Tibial nerve (tissue), 4 donors: ENCODE measurements at regions not wholly inside any gene's neighbourhood (a gene's known extent, or its start where the extent isn't known, plus 50 kb on each side); places are given as distances from the start of the nearest gene placed in this dataset.

Experiments
- EP300 ChIP-seq, 2 donors: sonication (generic); formaldehyde crosslinking; IDR thresholded peaks; one replicate each; pipeline ENCODE4 v1.6.1; 2017; ENCODE audit warnings: antibody characterized with exemption in 2 of 2, mild to moderate bottlenecking in 1 of 2
- POLR2A ChIP-seq, 2 donors: fragments of 450-650 bp; IDR thresholded peaks; one replicate each; pipeline ENCODE4 v1.6.1; 2017; ENCODE audit warnings: antibody characterized with exemption in 2 of 2, mild to moderate bottlenecking in 2 of 2, moderate library complexity in 2 of 2
- TF ChIP-seq, protein P1 (sequence below), 5 experiments: fragments of 200-600 bp in 3 of 5; fragments of 450-650 bp in 2 of 5; sonication (generic) in 3 of 5; IDR thresholded peaks; one replicate each; pipeline ENCODE4 v1.5.1; 2016 to 2019; ENCODE audit warnings: antibody characterized with exemption in 5 of 5, mild to moderate bottlenecking in 3 of 5, moderate library complexity in 2 of 5

DNA sequence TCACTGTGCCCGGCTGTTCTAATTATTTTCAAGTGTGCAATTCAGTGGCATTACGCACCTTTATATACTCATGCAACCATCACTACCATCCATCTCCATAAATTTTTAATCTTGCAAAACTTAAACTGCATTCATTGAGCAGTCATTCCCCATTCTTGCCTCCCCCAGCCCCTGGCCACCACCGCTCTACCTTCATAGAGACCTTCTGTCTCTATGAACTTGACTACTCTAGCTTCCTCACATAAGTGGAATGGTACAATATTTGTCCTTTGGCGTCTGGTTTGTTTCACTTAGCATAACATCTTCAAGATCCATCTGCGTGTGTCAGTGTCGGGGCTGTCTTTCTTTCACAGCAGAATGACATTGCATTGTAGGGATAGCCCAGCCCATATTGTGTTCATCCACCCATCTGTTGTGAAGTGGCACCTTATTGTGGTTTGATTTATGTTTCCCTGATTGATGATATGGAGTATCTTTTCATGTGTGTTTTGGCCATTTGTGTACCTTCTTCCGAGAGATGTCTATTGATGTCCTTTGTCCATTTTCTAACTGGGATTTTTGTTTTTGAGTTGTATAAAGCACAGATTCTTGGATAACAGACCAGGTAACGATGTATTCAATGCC, 64.8 kb upstream of the FLT1 start:
- no peak for TF ChIP-seq POLR2A (IDR thresholded peaks at IDR 0.05)
- TF ChIP-seq, protein P1, sequence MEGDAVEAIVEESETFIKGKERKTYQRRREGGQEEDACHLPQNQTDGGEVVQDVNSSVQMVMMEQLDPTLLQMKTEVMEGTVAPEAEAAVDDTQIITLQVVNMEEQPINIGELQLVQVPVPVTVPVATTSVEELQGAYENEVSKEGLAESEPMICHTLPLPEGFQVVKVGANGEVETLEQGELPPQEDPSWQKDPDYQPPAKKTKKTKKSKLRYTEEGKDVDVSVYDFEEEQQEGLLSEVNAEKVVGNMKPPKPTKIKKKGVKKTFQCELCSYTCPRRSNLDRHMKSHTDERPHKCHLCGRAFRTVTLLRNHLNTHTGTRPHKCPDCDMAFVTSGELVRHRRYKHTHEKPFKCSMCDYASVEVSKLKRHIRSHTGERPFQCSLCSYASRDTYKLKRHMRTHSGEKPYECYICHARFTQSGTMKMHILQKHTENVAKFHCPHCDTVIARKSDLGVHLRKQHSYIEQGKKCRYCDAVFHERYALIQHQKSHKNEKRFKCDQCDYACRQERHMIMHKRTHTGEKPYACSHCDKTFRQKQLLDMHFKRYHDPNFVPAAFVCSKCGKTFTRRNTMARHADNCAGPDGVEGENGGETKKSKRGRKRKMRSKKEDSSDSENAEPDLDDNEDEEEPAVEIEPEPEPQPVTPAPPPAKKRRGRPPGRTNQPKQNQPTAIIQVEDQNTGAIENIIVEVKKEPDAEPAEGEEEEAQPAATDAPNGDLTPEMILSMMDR (IDR thresholded peaks at IDR 0.05): no peak
- no peak for TF ChIP-seq EP300 (IDR thresholded peaks at IDR 0.05)
